ENCODE measurements at regions not wholly inside any gene's neighbourhood (a gene's known extent, or its start where the extent isn't known, plus 50 kb on each side); places are given as distances from the start of the nearest gene placed in this dataset.
"Not testable (repeated sequence)": the region's sequence is repeated elsewhere in the genome, so short reads cannot be mapped to it uniquely, and the experiment has no call there.

- intact Hi-C loops (cut with DNase I): no loop called here
- no peak for DNase-seq (ENCODE audit: low spot score)
Observed at GRCh38 chr6:104460738-104461483, 398.8 kb downstream of the HACE1 start.

- DNase-seq (ENCODE audit: low spot score): no peak
- intact Hi-C loops (cut with DNase I): no loop called here
Observed at GRCh38 chr6:104459543-104459942, 400.2 kb downstream of the HACE1 start.

- intact Hi-C loops (cut with DNase I): no loop called here
- DNase-seq (ENCODE audit: low spot score): no peak
Observed at GRCh38 chr6:104449918-104450317, 409.8 kb downstream of the HACE1 start.

GRCh38 chr6:104446101-104447080 lies 413.3 kb downstream of the HACE1 start:
- intact Hi-C loops (cut with DNase I); DNase-seq (ENCODE audit: low spot score): not testable (repeated sequence)

- no peak for DNase-seq (ENCODE audit: low spot score)
- intact Hi-C loops (cut with DNase I): no loop called here
Observed at GRCh38 chr6:104434519-104434918, 425.2 kb downstream of the HACE1 start.

- no peak for DNase-seq (ENCODE audit: low spot score)
- intact Hi-C loops (cut with DNase I): no loop called here
Observed at GRCh38 chr6:104431096-104431495, 428.6 kb downstream of the HACE1 start.

GRCh38 chr6:104428184-104428583 lies 431.5 kb downstream of the HACE1 start:
- intact Hi-C loops (cut with DNase I): no loop called here
- no peak for DNase-seq (ENCODE audit: low spot score)

GRCh38 chr6:104423691-104424090 lies 436.0 kb downstream of the HACE1 start:
- intact Hi-C loops (cut with DNase I): no loop called here
- DNase-seq (ENCODE audit: low spot score): no peak

- intact Hi-C loops (cut with DNase I): no loop called here
Observed at GRCh38 chr6:104421650-104422049, 438.1 kb downstream of the HACE1 start.

GRCh38 chr6:104418839-104419238 lies 440.9 kb downstream of the HACE1 start:
- intact Hi-C loops (cut with DNase I): no loop called here

More at GRCh38 chr6:104421650-104422049, 438.1 kb downstream of the HACE1 start:
- no peak for DNase-seq (ENCODE audit: low spot score)

GRCh38 chr6:104418125-104418524 lies 441.6 kb downstream of the HACE1 start:
- DNase-seq (ENCODE audit: low spot score): no peak
- intact Hi-C loops (cut with DNase I): no loop called here

More at GRCh38 chr6:104418839-104419238, 440.9 kb downstream of the HACE1 start:
- DNase-seq (ENCODE audit: low spot score): no peak

GRCh38 chr6:104414723-104415122 lies 445.0 kb downstream of the HACE1 start:
- no peak for DNase-seq (ENCODE audit: low spot score)
- intact Hi-C loops (cut with DNase I): no loop called here

GRCh38 chr6:104413767-104414166 lies 446.0 kb downstream of the HACE1 start:
- intact Hi-C loops (cut with DNase I): no loop called here
- no peak for DNase-seq (ENCODE audit: low spot score)

- intact Hi-C loops (cut with DNase I): no loop called here
- no peak for DNase-seq (ENCODE audit: low spot score)
Observed at GRCh38 chr6:104411302-104411701, 448.4 kb downstream of the HACE1 start.

- no peak for DNase-seq (ENCODE audit: low spot score)
- intact Hi-C loops (cut with DNase I): no loop called here
Observed at GRCh38 chr6:104409913-104410312, 449.8 kb downstream of the HACE1 start.

- intact Hi-C loops (cut with DNase I): no loop called here
- no peak for DNase-seq (ENCODE audit: low spot score)
Observed at GRCh38 chr6:104407957-104408356, 451.8 kb downstream of the HACE1 start.

GRCh38 chr6:104404377-104404776 lies 455.3 kb downstream of the HACE1 start:
- intact Hi-C loops (cut with DNase I): no loop called here
- DNase-seq (ENCODE audit: low spot score): no peak

GRCh38 chr6:104402572-104402971 lies 457.1 kb downstream of the HACE1 start:
- intact Hi-C loops (cut with DNase I): no loop called here
- DNase-seq (ENCODE audit: low spot score): no peak

GRCh38 chr6:104401926-104402325 lies 457.8 kb downstream of the HACE1 start:
- intact Hi-C loops (cut with DNase I): no loop called here
- no peak for DNase-seq (ENCODE audit: low spot score)

GRCh38 chr6:104400844-104401243 lies 458.9 kb downstream of the HACE1 start:
- intact Hi-C loops (cut with DNase I): no loop called here
- DNase-seq (ENCODE audit: low spot score): no peak

- intact Hi-C loops (cut with DNase I): no loop called here
- DNase-seq (ENCODE audit: low spot score): no peak
Observed at GRCh38 chr6:104396077-104396476, 463.6 kb downstream of the HACE1 start.
